ENCODE measurements at regions not wholly inside any gene's neighbourhood (a gene's known extent, or its start where the extent isn't known, plus 50 kb on each side); places are given as distances from the start of the nearest gene placed in this dataset.

DNA sequence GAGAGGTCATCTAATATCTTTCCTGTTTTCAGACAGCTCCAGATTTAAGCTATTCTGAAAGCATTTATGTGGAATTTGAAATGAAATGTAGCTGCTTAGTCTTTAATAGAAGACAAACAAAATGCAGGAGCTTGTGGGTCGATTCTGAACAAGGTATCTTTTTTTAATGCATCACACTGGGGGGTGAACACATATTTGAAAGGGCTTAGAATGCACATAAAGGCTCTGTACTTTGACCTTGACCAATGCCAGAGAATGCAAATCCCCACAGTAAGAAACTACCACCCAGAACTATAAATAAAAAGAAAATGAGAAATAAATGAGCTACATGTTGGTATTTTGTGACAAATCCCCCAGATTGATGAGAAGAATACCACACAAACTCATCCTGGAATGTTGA, 489.3 kb downstream of the PIK3C3 start:
- Histone ChIP-seq H3K9me3 (ENCODE audit: insufficient read depth, low read depth, low read length) (peaks cover 7% of the 10 kb centered on the region; the same call in 1 of the 2 replicates), H2AFZ (ENCODE audit: low read length) (no peak overlapping the region), H3K79me2 (ENCODE audit: insufficient read depth, low read length) (no peaks in the 10 kb centered on the region), H3K9me2 (replicated peaks; ENCODE audit: low read depth, low read length) (no peaks in the 10 kb centered on the region), H3K9ac (ENCODE audit: low read depth, low read length, poor library complexity, severe bottlenecking) (no peak overlapping the region), H3K4me1 (ENCODE audit: insufficient read depth, low read length, poor library complexity, severe bottlenecking) (no peaks in the 10 kb centered on the region), H4K20me1 (ENCODE audit: insufficient read depth, low read length, poor library complexity, severe bottlenecking) (no peaks in the 10 kb centered on the region), H3K4me2 (ENCODE audit: low read depth, low read length, poor library complexity, severe bottlenecking) (no peak overlapping the region), H3F3A (ENCODE audit: low read depth) (no peaks in the 10 kb centered on the region), H3K36me3 (ENCODE audit: insufficient read depth, low read length) (no peaks in the 10 kb centered on the region), H3K27me3 (ENCODE audit: insufficient read depth, low read length, poor library complexity, severe bottlenecking) (no peaks in the 10 kb centered on the region), H3K4me3 (ENCODE audit: low read length, poor library complexity, severe bottlenecking) (no peak overlapping the region)
- TF ChIP-seq EZH2phosphoT487 (IDR thresholded peaks at IDR 0.05; ENCODE audit: borderline replicate concordance) (no peak), CTCF (conservative IDR thresholded peaks at IDR 0.05; ENCODE audit: low read length) (no peak)

- TF ChIP-seq CTCF (conservative IDR thresholded peaks at IDR 0.05; ENCODE audit: low read length) (no peak), EZH2phosphoT487 (IDR thresholded peaks at IDR 0.05; ENCODE audit: borderline replicate concordance) (no peak)
- H3K4me1 ChIP-seq (ENCODE audit: insufficient read depth, low read length, poor library complexity, severe bottlenecking) = no peaks in the 10 kb centered on the region
- H3K79me2 ChIP-seq (ENCODE audit: insufficient read depth, low read length) = no peaks in the 10 kb centered on the region
- 0 out of 2 replicates have a peak, but pooled peaks cover 3% of the 10 kb centered on the region for H3K9me2 ChIP-seq (replicated peaks; ENCODE audit: low read depth, low read length)
- no peaks in the 10 kb centered on the region for H3K27me3 ChIP-seq (ENCODE audit: insufficient read depth, low read length, poor library complexity, severe bottlenecking)
- H3K36me3 ChIP-seq (ENCODE audit: insufficient read depth, low read length) = no peaks in the 10 kb centered on the region
- no peaks in the 10 kb centered on the region for H3F3A ChIP-seq (ENCODE audit: low read depth)
- H3K4me3 ChIP-seq (ENCODE audit: low read length, poor library complexity, severe bottlenecking) = no peak overlapping the region
- H3K9ac ChIP-seq (ENCODE audit: low read depth, low read length, poor library complexity, severe bottlenecking) = no peak overlapping the region
- no peak overlapping the region for H3K4me2 ChIP-seq (ENCODE audit: low read depth, low read length, poor library complexity, severe bottlenecking)
- no peaks in the 10 kb centered on the region for H4K20me1 ChIP-seq (ENCODE audit: insufficient read depth, low read length, poor library complexity, severe bottlenecking)
- peaks cover 7% of the 10 kb centered on the region; the same call in 1 of the 2 replicates for H3K9me3 ChIP-seq (ENCODE audit: insufficient read depth, low read depth, low read length)
- no peak overlapping the region for H2AFZ ChIP-seq (ENCODE audit: low read length)
Measured at GRCh38 chr18:42445359-42445758, 490.3 kb downstream of the PIK3C3 start.

- Histone ChIP-seq H3K4me2 (ENCODE audit: low read depth, low read length, poor library complexity, severe bottlenecking) (no peak overlapping the region), H3K9me3 (ENCODE audit: insufficient read depth, low read depth, low read length) (peaks cover 7% of the 10 kb centered on the region; the same call in 1 of the 2 replicates), H3K4me3 (ENCODE audit: low read length, poor library complexity, severe bottlenecking) (no peak overlapping the region), H3K4me1 (ENCODE audit: insufficient read depth, low read length, poor library complexity, severe bottlenecking) (no peaks in the 10 kb centered on the region), H3K9me2 (replicated peaks; ENCODE audit: low read depth, low read length) (0 out of 2 replicates have a peak, but pooled peaks cover 3% of the 10 kb centered on the region), H3K36me3 (ENCODE audit: insufficient read depth, low read length) (no peaks in the 10 kb centered on the region), H4K20me1 (ENCODE audit: insufficient read depth, low read length, poor library complexity, severe bottlenecking) (no peaks in the 10 kb centered on the region), H3K27me3 (ENCODE audit: insufficient read depth, low read length, poor library complexity, severe bottlenecking) (no peaks in the 10 kb centered on the region), H3K9ac (ENCODE audit: low read depth, low read length, poor library complexity, severe bottlenecking) (no peak overlapping the region), H2AFZ (ENCODE audit: low read length) (no peak overlapping the region), H3K79me2 (ENCODE audit: insufficient read depth, low read length) (no peaks in the 10 kb centered on the region), H3F3A (ENCODE audit: low read depth) (no peaks in the 10 kb centered on the region)
- no peak for TF ChIP-seq CTCF (conservative IDR thresholded peaks at IDR 0.05; ENCODE audit: low read length)
- no peak for TF ChIP-seq EZH2phosphoT487 (IDR thresholded peaks at IDR 0.05; ENCODE audit: borderline replicate concordance)
Measured at GRCh38 chr18:42446195-42446594, 491.2 kb downstream of the PIK3C3 start.
